ENCODE measurements at regions not wholly inside any gene's neighbourhood (a gene's known extent, or its start where the extent isn't known, plus 50 kb on each side); places are given as distances from the start of the nearest gene placed in this dataset.

DNA sequence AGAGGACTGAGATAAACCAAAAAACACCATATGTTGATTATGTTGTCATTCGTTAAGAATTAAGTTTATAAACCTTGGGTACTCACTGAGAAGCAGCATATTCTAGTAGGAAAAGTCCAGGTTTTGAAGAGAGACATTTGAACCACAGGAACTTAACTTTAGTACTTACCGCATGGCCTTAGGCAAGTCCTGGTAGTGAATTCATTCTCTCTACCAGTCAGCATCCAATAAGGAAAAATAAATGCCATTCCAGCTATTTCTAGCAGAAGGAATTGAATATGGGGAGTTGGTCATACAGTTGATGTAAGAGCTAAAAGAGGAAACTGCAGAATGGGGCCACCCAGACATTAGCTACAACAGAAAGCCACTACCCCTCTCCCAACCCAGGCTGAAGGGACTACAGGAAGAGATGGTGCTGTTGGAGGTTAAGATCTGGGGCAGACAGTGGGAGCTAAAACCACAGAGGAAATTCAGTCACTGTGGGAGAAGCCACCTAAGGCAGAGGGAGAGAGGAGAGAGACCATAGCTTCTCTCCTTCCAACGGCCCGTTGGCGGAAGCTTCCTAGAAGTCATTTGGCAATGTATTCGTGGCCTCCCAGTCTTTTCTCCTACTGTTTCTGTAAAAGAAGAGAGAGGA, 133.8 kb upstream of the RARB start:
- Histone ChIP-seq H3F3A (ENCODE audit: insufficient read depth, low read length, poor library complexity, severe bottlenecking) (no peaks in the 10 kb centered on the region), H3K4me2 (ENCODE audit: low read length) (no peak overlapping the region), H3K27me3 (ENCODE audit: insufficient read depth, low read depth, low read length) (no peaks in the 10 kb centered on the region), H3K79me2 (replicated peaks; ENCODE audit: insufficient read depth, low read length) (no peaks in the 10 kb centered on the region), H3K4me3 (ENCODE audit: low read length) (no peak overlapping the region), H3K9ac (ENCODE audit: low read length) (no peak overlapping the region), H2AFZ (ENCODE audit: low read depth, low read length) (no peak overlapping the region), H4K20me1 (ENCODE audit: insufficient read depth) (no peaks in the 10 kb centered on the region), H3K27ac (ENCODE audit: low read length) (no peak overlapping the region), H3K9me2 (ENCODE audit: insufficient read depth, low read length) (no peaks in the 10 kb centered on the region), H3K9me3 (ENCODE audit: low read length) (no peaks in the 10 kb centered on the region), H3K36me3 (ENCODE audit: insufficient read depth, low read length) (no peaks in the 10 kb centered on the region)
- TF ChIP-seq EP300 (conservative IDR thresholded peaks at IDR 0.05; ENCODE audit: poor library complexity, severe bottlenecking) (no peak), SMC3 (conservative IDR thresholded peaks at IDR 0.05; ENCODE audit: poor library complexity) (no peak), EZH2 (IDR thresholded peaks at IDR 0.05; ENCODE audit: borderline replicate concordance, insufficient read depth, low read length, poor library complexity, severe bottlenecking) (no peak), POLR2AphosphoS5 (IDR thresholded peaks at IDR 0.05) (no peak)
- TF ChIP-seq, protein P1, sequence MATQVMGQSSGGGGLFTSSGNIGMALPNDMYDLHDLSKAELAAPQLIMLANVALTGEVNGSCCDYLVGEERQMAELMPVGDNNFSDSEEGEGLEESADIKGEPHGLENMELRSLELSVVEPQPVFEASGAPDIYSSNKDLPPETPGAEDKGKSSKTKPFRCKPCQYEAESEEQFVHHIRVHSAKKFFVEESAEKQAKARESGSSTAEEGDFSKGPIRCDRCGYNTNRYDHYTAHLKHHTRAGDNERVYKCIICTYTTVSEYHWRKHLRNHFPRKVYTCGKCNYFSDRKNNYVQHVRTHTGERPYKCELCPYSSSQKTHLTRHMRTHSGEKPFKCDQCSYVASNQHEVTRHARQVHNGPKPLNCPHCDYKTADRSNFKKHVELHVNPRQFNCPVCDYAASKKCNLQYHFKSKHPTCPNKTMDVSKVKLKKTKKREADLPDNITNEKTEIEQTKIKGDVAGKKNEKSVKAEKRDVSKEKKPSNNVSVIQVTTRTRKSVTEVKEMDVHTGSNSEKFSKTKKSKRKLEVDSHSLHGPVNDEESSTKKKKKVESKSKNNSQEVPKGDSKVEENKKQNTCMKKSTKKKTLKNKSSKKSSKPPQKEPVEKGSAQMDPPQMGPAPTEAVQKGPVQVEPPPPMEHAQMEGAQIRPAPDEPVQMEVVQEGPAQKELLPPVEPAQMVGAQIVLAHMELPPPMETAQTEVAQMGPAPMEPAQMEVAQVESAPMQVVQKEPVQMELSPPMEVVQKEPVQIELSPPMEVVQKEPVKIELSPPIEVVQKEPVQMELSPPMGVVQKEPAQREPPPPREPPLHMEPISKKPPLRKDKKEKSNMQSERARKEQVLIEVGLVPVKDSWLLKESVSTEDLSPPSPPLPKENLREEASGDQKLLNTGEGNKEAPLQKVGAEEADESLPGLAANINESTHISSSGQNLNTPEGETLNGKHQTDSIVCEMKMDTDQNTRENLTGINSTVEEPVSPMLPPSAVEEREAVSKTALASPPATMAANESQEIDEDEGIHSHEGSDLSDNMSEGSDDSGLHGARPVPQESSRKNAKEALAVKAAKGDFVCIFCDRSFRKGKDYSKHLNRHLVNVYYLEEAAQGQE (IDR thresholded peaks at IDR 0.05; ENCODE audit: borderline replicate concordance): no peak
- TF ChIP-seq, protein P2, sequence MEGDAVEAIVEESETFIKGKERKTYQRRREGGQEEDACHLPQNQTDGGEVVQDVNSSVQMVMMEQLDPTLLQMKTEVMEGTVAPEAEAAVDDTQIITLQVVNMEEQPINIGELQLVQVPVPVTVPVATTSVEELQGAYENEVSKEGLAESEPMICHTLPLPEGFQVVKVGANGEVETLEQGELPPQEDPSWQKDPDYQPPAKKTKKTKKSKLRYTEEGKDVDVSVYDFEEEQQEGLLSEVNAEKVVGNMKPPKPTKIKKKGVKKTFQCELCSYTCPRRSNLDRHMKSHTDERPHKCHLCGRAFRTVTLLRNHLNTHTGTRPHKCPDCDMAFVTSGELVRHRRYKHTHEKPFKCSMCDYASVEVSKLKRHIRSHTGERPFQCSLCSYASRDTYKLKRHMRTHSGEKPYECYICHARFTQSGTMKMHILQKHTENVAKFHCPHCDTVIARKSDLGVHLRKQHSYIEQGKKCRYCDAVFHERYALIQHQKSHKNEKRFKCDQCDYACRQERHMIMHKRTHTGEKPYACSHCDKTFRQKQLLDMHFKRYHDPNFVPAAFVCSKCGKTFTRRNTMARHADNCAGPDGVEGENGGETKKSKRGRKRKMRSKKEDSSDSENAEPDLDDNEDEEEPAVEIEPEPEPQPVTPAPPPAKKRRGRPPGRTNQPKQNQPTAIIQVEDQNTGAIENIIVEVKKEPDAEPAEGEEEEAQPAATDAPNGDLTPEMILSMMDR (IDR thresholded peaks at IDR 0.05; ENCODE audit: poor library complexity, severe bottlenecking): no peak

DNA sequence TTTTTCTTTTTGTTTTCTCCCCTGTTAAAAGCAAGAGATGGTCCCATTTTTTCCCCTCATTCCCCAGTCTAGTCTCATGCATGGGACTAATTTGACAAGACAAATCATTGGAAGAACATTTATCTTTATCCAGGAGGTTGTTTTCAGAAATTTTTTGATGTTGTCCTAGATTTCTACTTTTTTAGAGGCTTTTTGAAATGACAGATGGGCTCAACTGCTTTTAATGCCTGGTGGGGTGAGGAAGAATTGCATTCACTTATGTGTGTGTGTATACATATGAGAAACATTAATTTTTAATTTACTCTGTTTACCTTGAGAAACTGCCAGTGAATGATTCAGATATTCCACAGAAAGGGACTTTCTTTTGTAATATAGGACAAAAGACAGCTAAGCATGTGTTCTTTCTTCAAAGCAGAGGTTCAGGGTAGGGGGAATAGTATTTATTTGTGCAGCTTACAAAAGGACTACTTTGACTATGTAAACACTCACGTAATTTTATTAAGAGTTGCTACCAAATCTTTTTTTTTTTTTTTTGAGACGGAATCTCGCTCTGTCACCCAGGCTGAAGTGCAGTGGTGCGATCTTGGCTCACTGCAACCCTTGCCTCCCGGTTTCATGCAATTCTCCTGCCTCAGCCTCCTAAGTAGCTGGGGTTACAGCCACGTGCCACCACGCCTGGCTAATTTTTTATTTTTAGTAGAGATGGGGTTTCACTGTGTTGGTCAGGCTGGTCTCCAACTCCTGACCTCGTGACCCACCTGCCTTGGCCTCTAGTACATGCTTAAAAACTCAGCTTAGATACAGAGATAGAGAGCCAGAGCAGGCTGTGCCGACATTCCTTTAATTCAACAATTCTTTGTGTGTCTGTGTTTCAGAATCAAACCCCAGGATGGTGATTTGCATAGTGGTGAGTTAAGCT, 130.1 kb upstream of the RARB start:
- no peaks in the 10 kb centered on the region for H3F3A ChIP-seq (ENCODE audit: insufficient read depth, low read length, poor library complexity, severe bottlenecking)
- H3K36me3 ChIP-seq (ENCODE audit: insufficient read depth, low read length): no peaks in the 10 kb centered on the region
- no peaks in the 10 kb centered on the region for H3K27me3 ChIP-seq (ENCODE audit: insufficient read depth, low read depth, low read length)
- H3K79me2 ChIP-seq (replicated peaks; ENCODE audit: insufficient read depth, low read length): no peaks in the 10 kb centered on the region
- no peak overlapping the region for H2AFZ ChIP-seq (ENCODE audit: low read depth, low read length)
- H3K4me3 ChIP-seq (ENCODE audit: low read length): no peak overlapping the region
- TF ChIP-seq POLR2AphosphoS5 (IDR thresholded peaks at IDR 0.05): no peak
- no peak for TF ChIP-seq RAD21 (conservative IDR thresholded peaks at IDR 0.05)
- TF ChIP-seq, protein P2 (IDR thresholded peaks at IDR 0.05; ENCODE audit: poor library complexity, severe bottlenecking): no peak
- no peak for TF ChIP-seq SMC3 (conservative IDR thresholded peaks at IDR 0.05; ENCODE audit: poor library complexity)
- TF ChIP-seq EP300 (conservative IDR thresholded peaks at IDR 0.05; ENCODE audit: poor library complexity, severe bottlenecking): no peak
- TF ChIP-seq TAF1 (IDR thresholded peaks at IDR 0.05; ENCODE audit: low read depth): no peak
- TF ChIP-seq, protein P1 (IDR thresholded peaks at IDR 0.05; ENCODE audit: borderline replicate concordance): no peak
- TF ChIP-seq MXI1 (conservative IDR thresholded peaks at IDR 0.05; ENCODE audit: poor library complexity, severe bottlenecking): no peak
- no peak for TF ChIP-seq EZH2 (IDR thresholded peaks at IDR 0.05; ENCODE audit: borderline replicate concordance, insufficient read depth, low read length, poor library complexity, severe bottlenecking)
- H3K4me2 ChIP-seq (ENCODE audit: low read length): no peak overlapping the region
- H3K9me2 ChIP-seq (ENCODE audit: insufficient read depth, low read length): no peaks in the 10 kb centered on the region
- H3K27ac ChIP-seq (ENCODE audit: low read length): no peak overlapping the region
- no peaks in the 10 kb centered on the region for H3K9me3 ChIP-seq (ENCODE audit: low read length)
- no peak overlapping the region for H3K9ac ChIP-seq (ENCODE audit: low read length)
- H4K20me1 ChIP-seq (ENCODE audit: insufficient read depth): no peaks in the 10 kb centered on the region
